Activated naive CD8-positive, alpha-beta T cell treated with anti-CD3 and anti-CD28 coated beads for 36 hours (primary cell): ENCODE measurements at regions not wholly inside any gene's neighbourhood (a gene's known extent, or its start where the extent isn't known, plus 50 kb on each side); places are given as distances from the start of the nearest gene placed in this dataset.
"Not testable (repeated sequence)": the region's sequence is repeated elsewhere in the genome, so short reads cannot be mapped to it uniquely, and the experiment has no call there.

Experiments used
- DNase-seq: peaks from one replicate; pipeline ENCODE4 v3.0.0; 2021
- H3K27ac Mint-ChIP-seq: one replicate; pipeline ENCODE4 v1.8.0; 2022; ENCODE audit warnings: mild to moderate bottlenecking, moderate library complexity, mixed read lengths
- H3K27me3 Mint-ChIP-seq: one replicate; pipeline ENCODE4 v1.8.0; 2022; ENCODE audit warnings: mild to moderate bottlenecking, mixed read lengths
- H3K36me3 Mint-ChIP-seq: one replicate; pipeline ENCODE4 v1.8.0; 2021; ENCODE audit warnings: mild to moderate bottlenecking, mixed read lengths
- H3K4me1 Mint-ChIP-seq: one replicate; pipeline ENCODE4 v1.8.0; 2021; ENCODE audit warnings: mixed read lengths
- H3K4me3 Mint-ChIP-seq: one replicate; pipeline ENCODE4 v1.8.0; 2022; ENCODE audit warnings: mild to moderate bottlenecking, moderate library complexity, mixed read lengths
- H3K9me3 Mint-ChIP-seq: one replicate; pipeline ENCODE4 v1.8.0; 2022; ENCODE audit warnings: mixed read lengths

DNA sequence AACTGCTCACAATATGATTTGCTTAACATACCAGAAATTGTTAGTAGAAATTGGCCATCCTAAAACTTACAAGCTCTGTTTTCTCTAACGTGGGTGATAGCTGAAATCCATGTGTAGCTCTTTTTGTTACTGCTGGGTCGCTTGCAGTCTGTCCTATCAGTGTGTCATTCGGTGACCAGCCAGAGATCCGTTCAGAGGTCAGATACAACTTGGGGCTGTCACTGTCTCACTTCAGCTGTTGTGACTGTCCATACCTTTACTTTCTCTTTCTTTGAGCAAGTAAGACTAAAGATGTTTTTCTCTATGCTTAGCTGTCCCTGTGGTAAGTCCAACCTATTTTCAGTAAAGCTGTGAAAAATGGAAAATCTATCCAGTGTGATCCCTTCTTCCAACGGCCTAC lies 282.9 kb upstream of the KCNH7 start:
- Mint-ChIP-seq H3K4me1 (no peaks in the 10 kb centered on the region), H3K36me3 (no peaks in the 10 kb centered on the region), H3K27ac (no peak overlapping the region), H3K4me3 (no peak overlapping the region), H3K9me3 (no peaks in the 10 kb centered on the region), H3K27me3 (no peaks in the 10 kb centered on the region)
- DNase-seq = no peak

DNA sequence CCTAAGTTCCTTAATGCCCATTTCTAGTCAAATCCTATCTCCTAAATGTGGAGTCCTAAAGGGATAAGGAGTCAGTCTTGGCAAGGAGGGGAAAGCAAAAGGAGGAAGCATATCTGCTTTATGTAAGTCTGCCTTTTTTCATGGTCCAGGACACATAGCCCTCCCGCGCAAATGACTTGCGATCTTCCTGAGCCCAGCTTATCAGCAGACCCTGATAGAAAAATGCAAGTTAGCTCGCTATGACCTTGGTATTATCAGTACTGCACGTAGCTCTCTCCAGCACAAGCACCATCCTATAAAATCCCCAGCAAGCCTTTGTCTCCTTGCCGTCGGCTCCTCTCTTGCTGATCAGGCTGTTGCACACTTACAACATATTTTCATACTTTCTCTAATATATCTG lies 281.4 kb upstream of the KCNH7 start:
- DNase-seq = no peak
- H3K36me3 Mint-ChIP-seq = no peaks in the 10 kb centered on the region
- H3K27ac Mint-ChIP-seq = no peak overlapping the region
- H3K4me3 Mint-ChIP-seq = no peak overlapping the region
- H3K4me1 Mint-ChIP-seq = no peaks in the 10 kb centered on the region
- H3K27me3 Mint-ChIP-seq = no peaks in the 10 kb centered on the region
- no peaks in the 10 kb centered on the region for H3K9me3 Mint-ChIP-seq

DNA sequence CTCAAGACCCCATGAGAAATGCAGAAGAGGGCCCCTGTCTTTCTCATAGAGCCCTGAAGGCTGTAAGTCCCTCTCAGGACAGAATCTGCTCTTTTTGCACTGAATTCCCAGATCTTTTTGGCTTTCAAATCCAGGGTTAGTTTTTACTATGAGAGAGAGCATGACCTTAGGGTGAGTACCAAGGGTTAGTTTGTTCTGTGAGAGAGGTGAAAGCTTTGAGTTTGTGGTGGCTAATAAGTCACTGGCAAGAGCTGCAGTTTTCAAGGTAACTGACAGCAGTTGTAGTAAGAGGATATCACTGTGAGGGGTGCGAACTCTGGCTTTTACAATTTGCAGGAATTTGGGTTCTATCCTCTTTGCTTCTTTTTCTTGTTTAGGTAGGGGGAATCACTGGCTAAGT lies 248.4 kb upstream of the KCNH7 start:
- Mint-ChIP-seq H3K9me3 (no peaks in the 10 kb centered on the region), H3K4me1 (no peaks in the 10 kb centered on the region), H3K27me3 (no peaks in the 10 kb centered on the region), H3K4me3 (no peak overlapping the region), H3K27ac (no peak overlapping the region), H3K36me3 (no peaks in the 10 kb centered on the region)
- no peak for DNase-seq

DNA sequence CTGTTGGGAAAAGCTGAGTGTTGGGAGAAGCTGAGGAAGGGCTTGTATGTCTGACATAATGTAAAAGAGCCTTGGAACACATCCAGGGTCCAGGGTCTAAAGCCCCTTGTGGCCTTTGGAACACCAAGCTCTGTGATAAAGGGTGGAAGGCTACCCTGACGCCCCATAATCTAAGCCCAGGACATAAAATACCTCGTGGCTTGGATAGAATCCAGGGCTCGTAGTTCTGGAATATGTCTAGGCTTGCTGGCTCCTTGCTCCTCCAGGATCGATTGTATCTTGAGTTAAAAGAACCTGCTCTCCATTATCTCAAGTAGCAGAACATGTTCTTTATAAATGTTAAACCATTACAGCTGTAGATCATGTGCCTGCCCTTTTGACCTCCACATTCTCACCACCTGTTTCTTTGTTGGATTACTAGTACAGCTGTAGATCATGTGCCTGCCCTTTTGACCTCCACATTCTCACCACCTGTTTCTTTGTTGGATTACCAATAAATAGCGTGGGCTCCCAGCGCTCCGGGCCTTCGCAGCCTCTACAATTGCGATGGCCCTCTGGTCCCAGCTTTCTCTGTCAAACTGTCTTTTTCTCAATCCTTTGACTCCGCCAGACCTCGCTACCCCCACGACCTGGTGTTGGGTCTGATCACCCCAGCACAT lies 246.9 kb upstream of the KCNH7 start:
- not testable (repeated sequence) for H3K36me3 Mint-ChIP-seq, H3K27me3 Mint-ChIP-seq, H3K27ac Mint-ChIP-seq, DNase-seq, H3K4me3 Mint-ChIP-seq, H3K4me1 Mint-ChIP-seq, H3K9me3 Mint-ChIP-seq

DNA sequence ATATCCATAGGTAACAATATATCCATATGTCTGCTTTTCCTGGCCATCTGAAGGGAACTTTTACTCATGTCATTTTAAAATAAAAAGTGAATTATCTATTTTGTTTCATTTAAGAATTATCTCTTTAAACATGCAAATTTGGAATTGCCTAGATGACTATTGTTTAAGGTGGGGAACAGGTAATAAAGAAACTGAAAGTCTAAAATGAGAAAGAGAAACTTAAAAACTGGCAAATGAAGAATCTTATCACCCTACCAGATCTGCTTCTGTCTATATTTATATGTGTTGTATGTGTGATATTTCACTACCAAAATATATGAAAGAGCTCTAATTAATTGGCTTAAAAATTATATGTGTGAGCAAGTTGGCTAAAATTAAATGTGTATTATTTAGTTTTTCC lies 243.2 kb upstream of the KCNH7 start:
- DNase-seq = no peak
- peaks cover 2% of the 10 kb centered on the region for H3K9me3 Mint-ChIP-seq
- H3K36me3 Mint-ChIP-seq = no peaks in the 10 kb centered on the region
- H3K4me1 Mint-ChIP-seq = no peaks in the 10 kb centered on the region
- no peak overlapping the region for H3K27ac Mint-ChIP-seq
- no peak overlapping the region for H3K4me3 Mint-ChIP-seq
- H3K27me3 Mint-ChIP-seq = no peaks in the 10 kb centered on the region

DNA sequence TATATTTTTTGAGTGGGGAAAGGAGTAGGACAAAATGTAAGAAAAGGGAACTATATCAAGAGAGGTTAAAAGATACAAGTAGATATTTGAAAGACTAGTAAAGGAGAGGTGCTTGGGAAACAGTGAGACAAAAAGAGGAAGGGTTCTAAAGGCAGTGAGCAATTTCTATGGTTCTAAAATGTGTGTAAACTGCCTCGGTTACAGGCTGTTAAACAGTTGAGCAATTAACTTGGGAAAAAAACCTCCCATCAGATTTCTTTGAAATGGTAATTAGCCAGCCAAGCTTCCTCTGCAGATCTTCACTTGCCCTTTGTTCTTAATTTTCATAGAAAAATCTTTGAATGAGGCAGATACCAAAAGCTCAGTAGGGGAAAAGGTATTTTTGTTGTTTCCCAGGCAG lies 238.7 kb upstream of the KCNH7 start:
- H3K9me3 Mint-ChIP-seq = peaks cover 6% of the 10 kb centered on the region
- no peaks in the 10 kb centered on the region for H3K4me1 Mint-ChIP-seq
- H3K36me3 Mint-ChIP-seq = no peaks in the 10 kb centered on the region
- no peak for DNase-seq
- H3K4me3 Mint-ChIP-seq = no peak overlapping the region
- H3K27me3 Mint-ChIP-seq = no peaks in the 10 kb centered on the region
- no peak overlapping the region for H3K27ac Mint-ChIP-seq

DNA sequence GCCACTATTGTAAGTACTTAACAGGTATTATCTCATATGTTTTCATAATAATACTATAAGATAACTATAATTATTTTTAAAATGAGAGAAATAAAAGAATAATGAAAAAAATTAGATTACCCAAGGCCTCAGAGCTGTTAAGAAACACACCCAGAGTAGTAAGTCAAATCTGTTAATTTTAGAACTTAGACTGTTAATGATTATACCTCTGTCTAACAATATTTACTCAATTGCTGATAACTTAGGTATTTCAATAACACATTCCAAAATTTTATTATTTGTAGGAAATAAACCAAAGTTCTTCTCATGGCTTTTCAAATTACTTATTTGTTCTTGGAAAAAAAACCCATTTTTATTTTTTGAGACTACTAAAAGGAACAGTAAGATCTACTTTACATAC lies 227.5 kb upstream of the KCNH7 start:
- H3K36me3 Mint-ChIP-seq = no peaks in the 10 kb centered on the region

DNA sequence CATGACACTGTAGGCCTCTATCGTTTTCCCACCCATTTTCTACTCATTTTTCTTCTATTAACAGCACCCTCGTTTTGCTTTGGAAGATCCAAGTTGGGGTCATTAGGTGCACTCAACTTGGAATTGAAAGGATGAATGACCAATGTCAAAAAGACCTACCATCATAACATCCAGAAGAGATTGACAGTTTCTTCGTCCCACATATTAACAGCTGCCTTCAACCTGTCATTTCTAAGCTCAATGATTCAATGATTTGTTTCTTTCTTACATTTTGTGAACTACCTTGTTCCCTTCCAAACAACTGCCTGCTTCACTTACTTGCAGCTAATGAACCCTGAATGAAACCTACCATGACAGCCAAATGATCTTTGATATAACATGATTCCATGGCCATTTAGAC lies 224.0 kb upstream of the KCNH7 start:
- Mint-ChIP-seq H3K36me3 (no peaks in the 10 kb centered on the region), H3K4me1 (no peaks in the 10 kb centered on the region), H3K9me3 (peaks cover 1% of the 10 kb centered on the region), H3K27ac (no peak overlapping the region), H3K27me3 (no peaks in the 10 kb centered on the region), H3K4me3 (no peak overlapping the region)
- no peak for DNase-seq

More for the DNA sequence above, 227.5 kb upstream of the KCNH7 start:
- Mint-ChIP-seq H3K9me3 (peaks cover 1% of the 10 kb centered on the region), H3K27me3 (no peaks in the 10 kb centered on the region), H3K4me3 (no peak overlapping the region), H3K4me1 (no peaks in the 10 kb centered on the region), H3K27ac (no peak overlapping the region)
- no peak for DNase-seq

DNA sequence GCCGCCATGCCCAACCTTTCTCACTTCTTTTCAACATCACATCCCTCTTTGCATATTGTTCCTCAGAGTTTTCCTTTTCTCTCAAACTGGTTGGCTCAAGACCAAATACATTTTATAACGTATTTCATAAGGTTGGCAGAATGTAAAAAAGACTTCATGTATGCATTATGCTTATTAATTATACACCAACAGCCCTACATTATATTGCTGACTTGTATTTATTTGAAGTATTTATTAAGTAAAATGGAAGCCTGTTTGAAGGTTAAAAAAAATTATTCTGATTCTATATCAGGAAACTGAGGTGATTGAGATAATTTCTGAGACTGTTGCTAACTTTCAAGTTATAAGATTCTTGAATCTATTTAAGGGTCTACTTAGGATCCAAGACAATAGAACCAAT lies 208.0 kb upstream of the KCNH7 start:
- no peak overlapping the region for H3K27ac Mint-ChIP-seq

DNA sequence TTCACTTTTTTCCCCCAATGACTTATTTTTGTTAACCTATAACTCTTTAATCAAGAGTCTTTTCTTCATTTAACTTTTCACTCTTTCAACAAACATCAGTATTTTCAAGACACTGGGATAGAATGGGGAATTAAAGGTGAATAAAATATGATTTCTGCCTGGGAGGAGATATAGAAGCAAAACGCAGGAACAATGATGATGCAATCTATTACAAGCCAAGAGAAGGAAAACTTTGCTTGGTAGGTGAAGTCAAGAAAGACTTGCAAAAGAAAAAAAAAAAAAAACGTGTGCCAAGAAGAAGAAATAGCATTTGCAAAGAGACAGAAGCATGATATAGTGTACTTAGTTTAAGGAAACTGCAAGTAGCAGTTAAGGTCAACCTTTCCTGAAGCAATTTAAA lies 207.3 kb upstream of the KCNH7 start:
- H3K4me3 Mint-ChIP-seq = no peak overlapping the region
- H3K27me3 Mint-ChIP-seq = no peaks in the 10 kb centered on the region
- H3K27ac Mint-ChIP-seq = no peak overlapping the region
- no peaks in the 10 kb centered on the region for H3K4me1 Mint-ChIP-seq
- DNase-seq = no peak
- no peaks in the 10 kb centered on the region for H3K9me3 Mint-ChIP-seq
- no peaks in the 10 kb centered on the region for H3K36me3 Mint-ChIP-seq

More for the DNA sequence above, 208.0 kb upstream of the KCNH7 start:
- DNase-seq = no peak
- peaks cover 1% of the 10 kb centered on the region for H3K9me3 Mint-ChIP-seq
- no peaks in the 10 kb centered on the region for H3K27me3 Mint-ChIP-seq
- no peaks in the 10 kb centered on the region for H3K36me3 Mint-ChIP-seq
- H3K4me3 Mint-ChIP-seq = no peak overlapping the region
- no peaks in the 10 kb centered on the region for H3K4me1 Mint-ChIP-seq

DNA sequence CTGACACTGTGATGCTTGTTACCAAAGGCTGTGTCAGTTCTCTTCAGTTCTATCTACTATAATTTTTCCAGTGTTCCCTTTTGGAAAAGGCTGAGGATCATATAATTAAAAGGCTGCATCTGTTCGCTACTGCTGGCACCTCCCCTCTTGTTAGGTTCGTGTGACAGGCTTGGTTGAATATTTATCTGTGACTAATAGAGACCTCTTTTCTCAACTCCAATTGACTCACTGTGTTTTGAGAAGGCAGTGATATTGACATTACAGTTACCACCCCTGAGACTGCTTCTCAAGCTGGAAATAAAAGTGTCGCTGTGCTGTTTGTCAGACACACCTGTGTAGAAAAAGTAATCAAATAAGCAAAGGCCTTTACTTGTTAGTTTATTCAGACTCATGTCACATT lies 205.5 kb upstream of the KCNH7 start:
- no peaks in the 10 kb centered on the region for H3K36me3 Mint-ChIP-seq
- DNase-seq = no peak
- no peak overlapping the region for H3K4me3 Mint-ChIP-seq
- no peaks in the 10 kb centered on the region for H3K4me1 Mint-ChIP-seq
- H3K27ac Mint-ChIP-seq = no peak overlapping the region
- no peaks in the 10 kb centered on the region for H3K9me3 Mint-ChIP-seq
- no peaks in the 10 kb centered on the region for H3K27me3 Mint-ChIP-seq

DNA sequence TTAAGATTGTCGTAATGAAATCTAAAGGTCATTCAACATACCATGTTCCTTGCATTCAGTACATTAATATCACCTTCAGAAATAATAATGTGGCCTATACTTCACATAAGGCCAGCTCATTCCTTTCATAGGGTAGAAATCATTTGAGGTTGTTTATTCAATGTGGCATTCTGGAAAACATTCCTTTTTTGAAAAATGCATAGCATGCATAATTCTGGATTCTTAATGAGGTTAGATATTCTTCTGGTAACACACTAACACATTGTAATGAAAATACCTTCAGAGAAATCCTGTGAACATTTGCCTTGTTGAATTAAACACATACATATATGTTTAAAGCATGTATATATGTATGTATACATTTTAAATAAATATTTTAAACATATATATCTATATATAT lies 204.6 kb upstream of the KCNH7 start:
- Mint-ChIP-seq H3K36me3 (no peaks in the 10 kb centered on the region), H3K9me3 (no peaks in the 10 kb centered on the region), H3K27ac (no peak overlapping the region), H3K4me3 (no peak overlapping the region), H3K27me3 (no peaks in the 10 kb centered on the region), H3K4me1 (no peaks in the 10 kb centered on the region)
- no peak for DNase-seq

DNA sequence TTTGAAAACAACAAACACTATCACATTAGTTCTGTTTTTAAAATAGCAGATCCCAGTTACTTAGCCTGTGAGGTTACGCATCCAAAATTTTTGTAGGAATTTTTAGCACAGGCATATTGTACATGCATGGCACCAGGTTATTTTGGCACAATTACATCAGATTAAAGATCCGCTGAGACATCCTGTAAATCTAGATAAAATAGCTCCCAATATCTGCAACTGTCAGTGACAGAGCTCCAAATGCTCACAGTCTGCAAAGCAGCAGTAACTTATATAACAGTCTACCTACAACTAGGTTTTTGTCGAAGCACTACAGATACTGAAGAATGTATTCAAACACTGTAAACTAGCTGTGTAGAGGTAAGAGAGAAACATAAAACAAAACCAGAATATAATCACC lies 200.7 kb upstream of the KCNH7 start:
- Mint-ChIP-seq H3K27ac (no peak overlapping the region), H3K9me3 (peaks cover 2% of the 10 kb centered on the region), H3K4me3 (no peak overlapping the region), H3K4me1 (no peaks in the 10 kb centered on the region), H3K27me3 (no peaks in the 10 kb centered on the region), H3K36me3 (no peaks in the 10 kb centered on the region)
- no peak for DNase-seq

DNA sequence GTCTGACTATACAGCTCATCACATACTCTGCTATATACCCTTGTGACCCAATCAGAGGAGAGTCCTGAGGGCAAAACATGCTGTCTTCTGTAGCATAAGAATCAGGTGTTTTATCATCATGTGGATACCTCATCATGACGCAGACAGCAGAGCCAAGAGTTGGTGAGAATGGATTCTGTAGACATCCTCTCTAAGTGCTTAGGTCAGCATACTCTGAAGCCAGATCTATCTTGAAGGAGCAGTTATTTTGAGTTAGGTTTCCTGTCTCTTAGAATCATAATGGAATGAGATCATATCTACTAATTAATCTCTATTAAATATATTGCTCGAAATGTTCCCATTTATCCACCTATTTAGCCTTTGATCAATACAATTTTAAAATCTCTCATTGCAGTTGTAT lies 190.2 kb upstream of the KCNH7 start:
- Mint-ChIP-seq H3K36me3 (no peaks in the 10 kb centered on the region), H3K9me3 (peaks cover 2% of the 10 kb centered on the region), H3K4me3 (no peak overlapping the region), H3K27ac (no peak overlapping the region), H3K4me1 (no peaks in the 10 kb centered on the region), H3K27me3 (no peaks in the 10 kb centered on the region)
- DNase-seq = no peak

DNA sequence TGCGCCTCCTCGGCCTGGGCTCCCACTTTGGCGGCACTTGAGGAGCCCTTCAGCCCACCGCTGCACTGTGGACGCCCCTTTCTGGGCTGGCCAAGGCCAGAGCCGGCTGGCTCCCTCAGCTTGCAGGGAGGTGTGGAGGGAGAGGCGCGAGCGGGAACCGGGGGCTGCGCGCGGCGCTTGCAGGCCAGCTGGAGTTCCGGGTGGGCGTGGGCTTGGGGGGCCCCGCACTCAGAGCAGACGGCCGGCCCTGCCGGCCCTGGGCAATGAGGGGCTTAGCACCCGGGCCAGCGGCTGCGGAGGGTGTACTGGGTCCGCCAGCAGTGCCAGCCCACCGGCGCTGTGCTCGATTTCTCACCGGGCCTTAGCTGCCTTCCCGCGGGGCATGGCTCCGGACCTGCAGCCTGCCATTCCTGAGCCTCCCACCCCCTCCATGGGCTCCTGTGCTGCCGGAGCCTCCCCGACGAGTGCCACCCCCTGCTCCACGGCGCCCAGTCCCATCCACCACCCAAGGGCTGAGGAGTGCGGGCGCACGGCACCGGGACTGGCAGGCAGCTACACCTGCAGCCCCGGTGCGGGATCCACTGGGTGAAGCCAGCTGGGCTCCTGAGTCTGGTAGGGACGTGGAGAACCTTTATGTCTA lies 187.7 kb upstream of the KCNH7 start:
- not testable (repeated sequence) for H3K27ac Mint-ChIP-seq, DNase-seq, H3K4me3 Mint-ChIP-seq, H3K36me3 Mint-ChIP-seq, H3K4me1 Mint-ChIP-seq, H3K27me3 Mint-ChIP-seq, H3K9me3 Mint-ChIP-seq

DNA sequence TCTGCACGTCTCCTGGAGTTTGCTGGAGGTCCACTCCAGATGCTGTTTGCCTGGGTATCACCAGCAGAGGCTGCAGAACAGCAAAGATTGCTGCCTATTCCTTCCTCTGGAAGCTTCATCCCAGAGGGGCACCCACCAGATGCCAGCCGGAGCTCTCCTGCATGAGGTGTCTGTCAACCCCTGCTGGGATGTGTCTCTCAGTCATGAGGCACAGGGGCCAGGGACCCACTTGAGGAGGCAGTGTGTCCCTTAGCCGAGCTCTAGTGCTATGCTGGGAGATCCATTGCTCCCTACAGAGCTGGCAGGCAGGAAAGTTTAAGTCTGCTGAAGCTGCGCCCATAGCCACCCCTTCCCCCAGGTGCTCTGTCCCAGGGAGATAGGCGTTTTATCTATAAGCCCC lies 178.3 kb upstream of the KCNH7 start:
- not testable (repeated sequence) for H3K27ac Mint-ChIP-seq, H3K27me3 Mint-ChIP-seq, DNase-seq, H3K9me3 Mint-ChIP-seq, H3K4me3 Mint-ChIP-seq, H3K4me1 Mint-ChIP-seq, H3K36me3 Mint-ChIP-seq
